GM18907 (cell line): ENCODE measurements at regions not wholly inside any gene's neighbourhood (a gene's known extent, or its start where the extent isn't known, plus 50 kb on each side); places are given as distances from the start of the nearest gene placed in this dataset.
A peak's percentile ranks its signal among the peaks of the same experiment; 100 is the strongest.

Source experiments
- ATAC-seq: cut with Tn5 transposase; IDR thresholded peaks from one replicate; pipeline ENCODE4 v1.9.1; 2021; ENCODE audit warnings: mild to moderate bottlenecking, moderate library complexity; ENCODE audit not compliant: unreplicated experiment

DNA sequence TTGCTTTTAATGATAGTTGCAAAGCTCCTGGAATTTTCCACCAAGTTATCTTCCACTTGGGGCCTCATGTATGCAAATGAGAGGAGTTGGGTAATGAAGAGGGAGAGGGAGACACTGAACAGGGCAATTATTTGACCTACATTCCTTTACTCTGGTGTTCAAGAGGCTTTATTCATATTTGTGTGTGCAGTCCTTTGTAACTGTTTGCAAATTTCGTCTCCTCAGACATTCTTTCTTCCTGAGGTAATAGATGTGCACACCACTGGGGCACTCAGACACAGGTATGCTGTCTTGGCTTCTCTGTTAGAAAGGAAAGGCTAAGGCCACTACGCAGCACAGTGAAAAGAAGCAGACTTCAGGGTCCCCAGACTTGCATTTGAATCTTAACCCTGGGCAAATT, 189.7 kb upstream of the IL12A start:
- ATAC-seq = no peak

DNA sequence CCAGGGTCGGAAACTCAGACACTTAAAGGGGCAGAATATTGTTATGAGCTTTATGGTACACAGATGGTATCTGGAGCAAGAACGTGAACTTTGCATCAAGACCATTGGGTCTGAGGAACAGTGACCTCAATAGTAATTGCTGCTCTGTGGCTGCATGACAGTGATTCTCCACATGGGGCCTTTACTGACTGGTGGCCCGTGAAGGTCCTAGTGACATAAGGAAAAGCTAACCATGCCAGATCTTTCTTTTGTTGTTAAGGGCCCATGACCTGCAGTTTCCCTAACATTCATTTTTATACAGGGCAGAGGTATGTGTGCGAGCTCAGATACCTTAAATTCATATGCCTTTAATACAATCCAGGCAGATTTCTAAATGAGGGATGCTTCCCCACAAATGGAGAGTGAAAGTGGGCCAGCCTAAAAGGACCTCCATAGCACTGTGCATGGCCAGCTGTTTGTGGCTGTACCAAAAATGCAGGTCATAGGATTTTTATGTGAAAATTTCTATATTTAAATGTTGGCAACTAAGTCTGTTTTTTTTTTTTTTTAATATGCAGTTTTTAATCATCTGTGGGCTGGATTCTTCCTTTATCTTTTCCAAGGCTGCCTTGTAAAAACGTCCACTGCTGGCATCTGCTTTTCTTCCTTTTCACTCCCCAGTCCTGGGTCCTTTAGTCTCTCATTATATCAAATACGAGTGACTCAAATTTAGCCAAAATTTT, 188.0 kb upstream of the IL12A start:
- no peak for ATAC-seq

DNA sequence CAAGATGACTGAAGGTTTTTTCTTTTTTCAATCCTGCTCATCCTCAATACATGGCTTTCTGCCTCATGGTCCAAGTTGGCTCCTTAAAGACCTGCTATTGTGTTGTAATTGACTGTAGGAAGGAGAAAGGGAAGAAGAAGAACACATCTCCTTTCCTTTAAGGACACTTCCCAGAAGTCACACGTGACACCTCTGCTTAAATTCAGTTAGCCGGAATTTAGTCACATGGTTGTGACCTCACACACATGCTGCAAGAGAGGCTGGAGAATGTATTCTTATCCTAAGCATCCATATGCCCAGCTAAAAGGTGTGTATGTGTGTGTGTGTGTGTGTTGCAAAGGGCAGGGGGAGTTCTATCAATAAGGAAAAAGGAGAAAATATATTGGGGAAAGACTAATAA, 185.8 kb upstream of the IL12A start:
- no peak for ATAC-seq

DNA sequence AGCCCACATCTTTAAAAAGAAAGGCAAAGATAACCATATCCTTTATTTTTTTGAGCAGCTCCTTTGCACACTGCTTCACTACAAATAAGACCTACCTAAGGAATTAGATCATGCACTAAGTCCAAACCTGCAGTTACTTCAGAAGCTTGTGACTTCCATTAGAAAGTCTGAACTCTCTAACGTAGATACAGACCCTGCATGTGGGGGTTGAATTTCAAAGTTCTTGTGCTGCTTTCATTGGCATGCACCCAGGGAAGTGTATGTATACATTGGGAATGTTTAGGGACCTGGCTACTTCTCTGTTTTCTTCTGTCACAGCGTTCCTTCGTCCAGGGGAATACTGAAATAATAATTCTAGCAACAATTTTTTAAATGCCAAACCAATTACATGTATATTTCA, 185.2 kb upstream of the IL12A start:
- no peak for ATAC-seq

DNA sequence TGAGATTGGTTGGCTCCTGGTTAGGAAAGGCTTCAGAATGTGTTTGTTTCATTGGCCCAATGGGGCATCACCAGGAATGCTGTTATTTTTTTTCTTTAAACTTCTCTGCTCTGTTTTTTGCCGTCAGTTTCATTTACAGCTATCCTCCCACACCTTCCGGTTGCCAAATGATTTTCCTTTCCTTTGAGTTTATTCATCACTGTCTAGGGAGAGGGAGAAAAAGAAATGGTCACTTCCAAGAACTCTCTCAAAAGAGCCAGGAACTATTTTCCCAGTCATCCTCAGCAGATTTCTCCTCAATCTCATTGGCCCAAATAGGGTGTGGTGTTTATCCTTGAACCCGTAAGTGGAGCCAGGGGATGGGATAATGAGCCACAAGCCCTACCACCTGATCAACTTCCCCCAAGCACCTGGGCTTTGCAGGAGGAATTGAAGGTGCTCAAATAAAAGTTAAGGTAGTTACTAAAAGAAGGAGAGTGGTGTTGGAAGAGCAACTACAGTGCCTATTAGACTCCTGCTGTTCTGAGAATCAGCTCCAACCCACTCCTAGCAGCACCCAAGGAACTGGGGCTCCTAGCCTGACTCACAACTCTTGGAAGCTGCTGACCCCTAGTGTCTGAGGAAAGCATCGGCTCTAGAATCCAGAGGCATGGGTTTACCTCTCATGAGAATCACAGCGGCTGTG, 183.8 kb upstream of the IL12A start:
- ATAC-seq = peak; percentile 99

DNA sequence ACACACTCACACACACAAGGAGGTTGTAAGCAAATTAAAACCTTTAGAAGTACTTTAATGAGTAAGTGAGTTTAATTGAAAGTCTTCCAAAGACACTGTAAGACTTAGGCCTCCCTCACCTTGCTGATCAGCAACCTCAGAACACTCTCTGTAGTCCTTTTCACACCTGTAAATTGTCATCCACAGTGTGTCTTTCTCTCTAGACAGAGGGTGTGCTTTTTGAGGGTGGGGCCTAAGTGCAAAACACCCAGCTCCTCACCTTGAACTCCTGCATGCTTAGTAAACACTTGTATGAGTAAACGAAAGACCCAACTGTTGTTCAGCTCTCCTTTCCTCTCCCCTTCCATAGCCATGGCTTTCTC, 183.2 kb upstream of the IL12A start:
- peak; percentile 16 for ATAC-seq

DNA sequence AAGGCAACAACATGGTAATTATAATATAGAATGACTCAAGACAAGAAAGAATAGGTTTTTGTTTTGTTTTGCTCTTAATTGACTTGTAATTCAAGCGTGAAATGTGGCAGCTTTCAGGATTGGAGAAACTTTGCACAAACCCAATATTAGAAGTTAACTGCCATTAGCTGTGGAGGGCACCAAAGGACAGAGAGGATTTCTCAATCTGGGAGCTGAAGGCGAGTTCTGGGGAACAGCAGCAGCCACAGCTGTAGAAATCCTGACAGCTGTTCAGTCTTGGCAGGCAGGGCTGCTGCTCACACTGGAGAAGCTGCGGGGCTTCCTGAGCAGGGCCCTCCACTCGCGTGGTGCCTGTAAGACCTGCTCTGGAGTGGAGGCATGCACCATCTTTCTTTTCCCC, 182.2 kb upstream of the IL12A start:
- no peak for ATAC-seq

DNA sequence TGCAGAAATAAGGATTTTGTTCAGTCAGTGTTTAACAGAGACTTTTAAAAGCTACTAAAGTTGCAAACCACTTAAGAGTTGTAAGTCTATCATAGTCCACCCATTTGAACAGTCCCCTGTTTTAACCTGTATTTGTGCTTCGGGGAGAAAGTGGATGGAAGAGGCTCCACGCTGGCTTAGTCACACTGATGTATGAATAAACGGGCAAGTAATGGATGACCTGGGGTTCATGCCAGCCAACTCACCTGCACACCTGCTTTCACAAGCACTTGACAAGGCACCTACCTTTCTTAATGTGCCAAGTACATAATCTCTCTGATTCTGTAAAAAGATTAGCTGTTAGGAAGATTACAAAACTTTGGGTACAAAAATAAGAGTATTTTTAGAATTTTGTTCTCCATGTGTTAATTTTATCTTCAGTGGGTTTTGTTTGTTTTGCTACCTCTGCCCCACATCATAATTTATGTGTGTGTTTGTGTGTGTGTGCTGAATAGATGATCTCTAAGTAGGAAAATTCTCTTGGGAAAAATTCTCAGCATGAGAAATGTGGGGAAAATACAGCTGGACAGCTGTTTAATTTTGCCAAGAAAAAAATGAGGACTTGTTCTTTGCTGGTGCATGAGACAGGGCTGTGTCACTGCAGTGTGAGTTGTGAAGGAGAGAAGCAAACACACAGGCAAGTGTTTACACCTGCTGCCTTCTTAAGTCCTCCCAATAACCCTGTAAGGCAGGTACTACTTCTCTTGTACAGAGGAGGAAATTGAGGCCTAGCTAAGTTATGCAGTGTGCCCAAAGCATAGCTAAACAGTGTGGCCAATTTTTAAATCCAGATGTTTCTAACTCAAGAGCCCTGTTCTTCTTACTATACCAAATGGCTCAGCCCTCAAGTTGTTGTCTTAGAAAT, 181.2 kb upstream of the IL12A start:
- no peak for ATAC-seq

DNA sequence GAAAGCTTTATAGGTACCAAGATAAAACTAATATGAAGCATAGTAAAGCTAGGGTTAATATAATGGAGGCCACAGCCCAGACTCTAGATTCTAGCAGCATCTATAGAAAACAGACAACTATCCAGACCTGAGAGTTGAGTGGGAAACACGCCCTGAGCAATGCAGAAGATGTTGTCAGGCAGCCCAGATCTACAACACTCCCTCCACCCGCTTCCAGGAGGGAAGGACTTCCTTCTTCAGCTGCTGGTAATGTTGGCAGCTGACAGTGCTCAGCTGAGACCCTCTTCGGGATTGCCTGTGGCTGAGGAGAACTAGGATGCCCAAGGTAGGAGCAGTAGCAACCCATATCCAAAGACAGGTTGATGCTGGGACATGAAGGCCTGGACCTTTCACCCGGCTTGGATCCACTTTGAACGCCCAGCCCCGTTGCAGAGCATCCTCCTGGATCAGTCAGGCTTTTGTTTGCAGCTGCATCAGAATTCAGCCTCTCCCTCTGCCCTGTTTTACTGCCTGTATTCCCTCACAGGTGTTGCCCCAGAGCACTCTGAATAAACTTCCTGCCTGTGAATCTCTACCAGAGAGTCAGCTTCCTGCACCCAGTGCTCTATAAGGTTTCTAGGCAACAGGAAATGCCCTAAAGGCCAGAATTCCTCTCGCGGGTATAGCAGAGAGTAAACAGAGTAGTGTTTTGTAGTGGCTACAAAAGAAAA, 174.7 kb upstream of the IL12A start:
- ATAC-seq = peak; percentile 70

DNA sequence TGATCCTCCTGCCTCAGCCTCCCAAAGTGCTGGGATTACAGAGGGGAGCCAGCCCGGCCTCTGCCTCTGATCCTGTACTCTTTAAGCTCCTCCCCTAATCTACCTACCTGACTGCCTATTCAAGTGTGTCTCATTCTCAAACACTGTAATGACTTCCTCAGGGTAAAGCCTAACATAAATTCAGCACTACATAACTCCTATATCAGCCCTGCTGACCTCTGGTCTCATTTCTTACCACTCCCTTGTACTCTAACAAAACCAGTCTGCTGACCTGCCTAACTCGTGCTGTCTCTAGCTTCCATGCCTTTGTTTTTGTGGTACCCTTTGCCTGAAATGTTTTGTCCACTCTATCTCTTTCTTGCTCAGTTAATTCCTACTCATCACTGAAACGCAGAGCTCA, 172.1 kb upstream of the IL12A start:
- no peak for ATAC-seq

DNA sequence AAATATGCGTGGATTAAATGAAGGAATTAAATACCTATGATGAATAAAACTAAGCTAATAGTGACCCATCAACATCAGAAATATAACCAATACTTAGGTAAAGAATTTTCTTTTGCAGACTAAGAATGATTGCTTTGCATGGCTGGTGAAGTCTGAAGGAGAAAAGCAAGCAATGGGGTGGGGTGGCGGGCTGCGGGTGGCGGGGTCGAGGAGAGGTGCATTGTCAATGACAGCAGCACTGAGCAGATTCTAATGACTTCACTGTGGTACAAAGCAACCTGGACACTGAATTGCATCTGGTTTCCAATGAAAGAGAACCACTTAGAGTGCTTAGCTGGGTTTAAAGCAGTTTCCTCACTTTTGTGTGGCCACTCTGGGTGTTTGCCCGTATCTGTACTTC, 171.5 kb upstream of the IL12A start:
- ATAC-seq = no peak

DNA sequence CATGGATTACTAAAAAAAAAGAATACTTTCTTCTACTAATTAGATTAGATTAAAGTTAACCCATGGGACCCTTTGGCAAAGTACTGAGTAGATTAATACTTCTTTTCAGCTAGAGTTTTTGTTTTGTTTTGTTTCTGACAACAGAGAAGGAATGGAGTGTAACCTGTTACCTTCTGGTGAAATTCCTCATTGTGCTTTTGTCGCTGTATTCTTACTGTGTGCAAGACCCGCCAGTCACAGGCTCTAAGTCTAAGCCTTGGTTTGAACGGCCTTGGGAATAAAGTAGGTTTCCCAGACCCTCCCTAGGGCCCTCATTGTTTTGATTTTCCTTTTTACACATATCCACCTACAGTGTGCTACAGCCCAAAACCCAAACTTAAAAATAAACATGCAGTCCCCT, 171.1 kb upstream of the IL12A start:
- ATAC-seq = no peak

DNA sequence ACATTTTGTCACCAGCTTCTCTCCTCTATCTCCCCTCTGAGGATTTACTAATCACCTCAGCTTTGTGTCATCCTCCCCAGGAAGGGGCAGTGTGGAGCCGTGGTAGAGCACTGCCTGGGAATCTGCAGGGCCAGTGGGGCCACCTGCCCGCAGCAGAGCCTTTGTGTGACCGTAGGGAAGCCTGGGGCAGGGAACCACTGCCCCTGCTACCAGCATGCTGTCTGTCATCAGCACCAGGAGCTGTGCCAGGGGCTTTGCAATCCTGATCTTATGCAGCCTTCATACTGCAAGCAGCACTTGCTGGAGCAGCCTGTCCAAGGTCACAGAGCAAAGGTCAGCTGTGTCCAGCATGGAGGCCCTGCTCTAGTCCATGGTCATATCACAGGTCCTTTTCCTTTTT, 170.2 kb upstream of the IL12A start:
- ATAC-seq = no peak

DNA sequence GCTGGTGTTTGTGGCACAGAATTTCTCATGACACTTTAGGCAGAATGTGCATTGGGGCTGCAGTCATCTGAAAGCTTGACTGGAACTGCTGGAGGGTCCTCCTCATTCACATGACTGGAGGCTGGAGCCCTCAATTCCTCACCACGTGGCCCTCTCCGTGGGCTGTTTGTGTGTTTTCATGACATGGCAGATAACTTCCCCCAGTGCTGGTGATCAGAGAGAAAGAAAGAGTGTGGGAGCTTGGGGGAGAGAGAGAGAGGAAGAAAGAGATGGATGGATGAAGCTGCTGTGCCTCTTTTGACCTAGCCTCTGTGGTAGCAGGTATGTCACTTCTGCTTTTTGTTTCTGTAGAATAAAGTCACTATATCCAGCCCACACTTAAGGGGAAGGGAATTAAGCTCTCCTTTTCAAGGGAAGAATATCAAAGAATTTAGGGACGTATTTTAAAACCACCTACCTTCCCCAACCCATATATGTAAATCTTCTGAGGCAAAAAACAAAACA, 169.6 kb upstream of the IL12A start:
- no peak for ATAC-seq

DNA sequence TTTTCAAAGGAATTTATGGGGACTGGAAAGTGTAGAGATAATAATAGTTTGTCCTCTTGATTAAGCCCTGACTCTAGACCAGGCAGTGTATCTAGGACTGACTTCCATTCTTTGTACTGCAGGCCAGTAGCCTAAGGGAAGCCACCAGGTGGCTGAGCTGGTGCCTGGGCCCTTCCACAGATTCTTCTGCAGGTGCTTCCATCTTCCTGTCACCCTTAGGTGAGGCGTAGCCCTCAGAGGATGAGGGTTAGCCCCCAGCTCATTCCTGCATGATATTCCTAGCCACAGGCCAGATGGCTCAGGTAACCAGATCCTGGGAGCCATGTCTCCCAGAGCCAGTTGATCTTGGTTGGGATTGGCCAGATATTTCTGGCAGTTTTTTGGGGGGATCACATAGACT, 169.0 kb upstream of the IL12A start:
- ATAC-seq = no peak

DNA sequence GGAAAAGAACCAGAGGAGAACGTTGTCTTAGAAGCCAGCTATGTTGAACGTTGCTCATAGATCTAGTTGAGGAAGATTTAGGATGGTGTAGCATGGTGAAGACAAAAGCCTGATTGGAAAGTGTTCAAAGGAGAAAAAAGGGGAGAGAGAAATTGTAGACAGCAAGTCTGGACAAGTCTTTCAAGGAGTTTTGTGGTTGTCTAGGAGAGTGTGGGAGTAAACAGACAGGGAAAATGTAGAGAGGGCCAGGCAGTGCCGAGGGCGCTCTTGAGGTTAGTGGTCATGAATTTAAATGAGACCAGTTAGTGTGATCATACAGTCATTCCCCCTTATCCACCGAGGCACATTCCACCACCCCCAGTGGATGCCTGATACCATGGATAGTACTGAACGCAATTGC, 167.5 kb upstream of the IL12A start:
- no peak for ATAC-seq

DNA sequence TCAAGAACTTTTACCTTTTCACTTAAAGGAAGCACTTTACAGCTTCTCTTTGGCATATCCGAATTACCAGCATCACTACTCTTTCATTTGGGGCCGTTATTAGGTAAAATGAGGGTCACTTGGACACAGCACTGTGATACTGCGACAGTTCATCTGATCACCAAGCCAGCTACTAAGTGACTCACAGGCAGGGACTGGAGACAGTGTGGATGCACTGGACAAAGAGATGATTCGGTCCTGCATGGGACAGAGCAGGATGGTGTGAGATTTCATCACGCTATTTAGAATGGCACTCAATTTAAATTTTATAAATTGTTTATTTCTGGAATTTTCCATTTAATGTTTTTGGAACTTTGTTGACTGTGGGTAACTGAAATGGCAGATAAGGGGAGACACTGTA, 166.9 kb upstream of the IL12A start:
- no peak for ATAC-seq

DNA sequence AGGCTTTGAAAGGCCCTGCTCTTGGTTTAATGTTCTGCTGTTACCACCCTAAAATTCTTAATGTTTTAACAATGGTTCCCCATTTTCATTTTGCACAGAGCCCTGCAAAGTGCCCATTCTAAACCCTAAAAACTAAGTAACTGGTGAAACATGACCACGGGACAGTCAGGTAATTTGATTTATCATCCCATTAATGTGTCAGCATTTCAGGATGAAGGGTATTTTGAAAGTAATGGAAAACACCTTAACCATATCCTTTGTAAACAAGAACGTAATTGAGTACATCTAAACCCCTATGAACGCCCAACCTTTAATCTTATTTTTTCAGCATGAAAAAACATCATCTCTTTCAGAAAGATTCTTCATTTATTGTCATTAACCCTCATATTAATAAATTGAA, 164.9 kb upstream of the IL12A start:
- no peak for ATAC-seq

DNA sequence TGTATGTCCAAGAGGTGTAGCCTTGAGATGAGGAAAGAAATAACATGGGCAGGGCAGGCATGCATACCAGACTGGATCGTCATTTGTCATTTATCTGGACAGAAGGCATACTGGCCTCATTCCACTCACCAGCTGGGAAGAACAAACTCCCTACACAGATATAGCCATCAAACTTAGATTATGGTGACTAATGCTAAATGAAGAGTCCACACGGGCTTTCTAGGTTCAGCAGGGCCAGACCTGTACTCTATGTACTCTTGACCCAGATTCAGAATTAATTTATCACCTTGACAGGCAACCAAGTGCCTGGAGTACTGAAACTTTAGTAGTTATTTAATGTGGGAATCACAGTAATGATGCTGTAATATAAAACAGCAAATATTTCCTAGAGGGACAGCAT, 164.3 kb upstream of the IL12A start:
- ATAC-seq = no peak

DNA sequence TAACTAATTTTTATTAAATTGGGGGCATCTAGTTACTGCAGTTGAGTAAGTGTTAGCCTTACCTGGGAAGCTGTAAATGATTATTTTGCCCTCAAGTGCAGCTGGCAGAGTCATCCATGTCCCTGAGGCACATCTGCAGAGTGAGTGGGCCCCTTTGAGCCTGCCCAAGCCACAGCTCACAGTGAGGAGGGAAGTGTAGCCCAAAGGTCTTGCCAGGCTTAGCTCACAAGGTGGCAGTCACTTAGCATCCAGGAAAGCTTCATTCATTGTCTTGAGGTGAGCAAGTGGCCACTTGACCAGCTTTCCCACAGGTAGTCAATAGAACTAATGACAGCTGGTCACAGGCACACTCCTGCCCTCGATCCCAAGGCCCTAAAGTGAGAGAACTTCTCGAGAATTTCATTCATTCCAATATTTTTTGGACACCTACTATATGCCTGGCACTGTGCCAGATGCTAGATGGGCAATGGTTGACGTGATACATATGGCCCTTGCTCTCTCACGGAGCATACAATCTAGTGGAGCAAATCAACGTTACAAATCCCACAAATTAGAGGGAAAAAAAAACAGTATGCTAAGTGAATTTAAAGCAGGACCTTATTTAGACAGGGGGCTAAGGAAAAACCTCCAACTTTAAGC, 163.3 kb upstream of the IL12A start:
- peak; percentile 56 for ATAC-seq

DNA sequence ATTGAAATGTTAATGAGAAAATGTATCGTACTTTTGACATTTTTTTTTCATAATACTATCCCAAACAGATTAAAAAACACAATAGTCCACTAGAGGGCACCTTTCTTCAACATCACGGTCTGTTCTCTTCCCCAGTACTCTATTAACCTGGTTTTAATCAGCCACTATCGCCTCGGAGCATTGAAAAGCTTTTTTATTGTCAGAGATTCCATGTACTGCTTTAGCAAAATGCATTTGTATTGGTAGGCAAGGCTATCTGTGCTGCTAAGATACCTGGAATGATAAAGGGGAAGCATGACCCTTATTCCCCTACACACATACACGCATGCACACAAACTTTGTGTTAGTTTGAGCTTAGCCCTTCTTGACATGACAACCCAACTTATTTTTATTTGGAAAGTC, 160.1 kb upstream of the IL12A start:
- ATAC-seq = no peak
